Aorta (tissue), 5 donors: ENCODE measurements at regions not wholly inside any gene's neighbourhood (a gene's known extent, or its start where the extent isn't known, plus 50 kb on each side); places are given as distances from the start of the nearest gene placed in this dataset.

Experiments
- ATAC-seq: fragments of 200-7000 bp; cut with Tn5 transposase; one replicate; pipeline ENCODE4 v1.9.1; 2022; ENCODE audit warnings: moderate library complexity; ENCODE audit not compliant: low FRiP score
- DNase-seq, 2 donors: peaks; one replicate each; pipeline ENCODE4 v3.0.0-alpha.2; 2020
- H3K27ac ChIP-seq, 2 donors: one replicate each; pipeline ENCODE4 v1.5.1; 2013; ENCODE audit warnings: low read length in 2 of 2, mild to moderate bottlenecking in 2 of 2, moderate library complexity in 2 of 2, control low read depth in 1 of 2, inconsistent platforms in 1 of 2, low read depth in 1 of 2
- H3K27me3 ChIP-seq, 2 donors: one replicate each; pipeline ENCODE4 v1.6.1; 2013; ENCODE audit warnings: control low read depth in 1 of 2, low read length in 1 of 2, mild to moderate bottlenecking in 1 of 2, moderate library complexity in 1 of 2; ENCODE audit not compliant: insufficient read depth in 2 of 2, control insufficient read depth in 1 of 2
- H3K36me3 ChIP-seq, 2 donors: one replicate each; pipeline ENCODE4 v1.6.1; 2013; ENCODE audit warnings: control low read depth in 1 of 2, low read length in 1 of 2, mild to moderate bottlenecking in 1 of 2; ENCODE audit not compliant: insufficient read depth in 2 of 2, control insufficient read depth in 1 of 2
- H3K4me1 ChIP-seq, 2 donors: one replicate each; pipeline ENCODE4 v1.6.1; 2013; ENCODE audit warnings: low read length in 2 of 2, control low read depth in 1 of 2, mild to moderate bottlenecking in 1 of 2, moderate library complexity in 1 of 2; ENCODE audit not compliant: insufficient read depth in 2 of 2, control insufficient read depth in 1 of 2
- H3K4me3 ChIP-seq, 2 donors: one replicate each; pipeline ENCODE4 v1.5.1; 2013; ENCODE audit warnings: low read length in 2 of 2, control low read depth in 1 of 2, mild to moderate bottlenecking in 1 of 2
- H3K9me3 ChIP-seq: one replicate; pipeline ENCODE4 v1.6.1; 2013; ENCODE audit warnings: mild to moderate bottlenecking, low read length; ENCODE audit not compliant: control insufficient read depth
- WGBS, 2 donors: extraction: QIAGEN DNeasy Blood & Tissue Kit; methylation state at CpG; one replicate each; pipeline ENCODE4 v1.1.7; 2013; 5-methylcytosine and 5-hydroxymethylcytosine counted together
- intact Hi-C, 2 donors: fragments of 100-400 bp; cut with DNase I; formaldehyde crosslinking; loops; one replicate each; pipeline versions ENCODE4 v1.14.2 to v1.15.0; 2022
- donor health status: healthy with polysubstance abuse.
- donor health status: Bipolar disorder and iron deficiency.
- donor health status: DM: no; HTN: no; CAD: no.
- donor health status: DM: no; HTN: no; CAD: no.
- donor health status: DM: yes; HTN: yes; CAD: no.

DNA sequence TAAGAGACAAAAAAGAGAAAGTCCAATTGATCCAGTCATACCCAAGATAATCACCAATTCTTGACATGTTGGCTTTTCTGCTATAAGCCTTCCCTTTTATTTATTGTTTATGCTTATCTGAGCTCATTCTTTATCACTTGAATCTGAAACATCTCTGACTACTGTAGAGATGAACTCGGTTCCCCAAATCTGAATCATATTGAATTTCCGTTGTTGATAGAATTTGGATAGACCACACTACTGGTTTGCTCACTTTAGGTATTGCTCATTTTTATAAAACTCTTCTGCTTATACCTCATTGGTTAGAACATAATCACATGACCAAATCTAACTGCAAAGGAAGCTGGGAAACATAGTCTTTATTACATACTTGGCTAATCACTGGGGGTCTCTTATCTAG, 236.9 kb downstream of the TRIB2 start:
- intact Hi-C loops: no loop called here
- ATAC-seq: no peak
- WGBS, 2 donors: 97 to 98% methylated on average over 2 of the region's 2 CpGs

DNA sequence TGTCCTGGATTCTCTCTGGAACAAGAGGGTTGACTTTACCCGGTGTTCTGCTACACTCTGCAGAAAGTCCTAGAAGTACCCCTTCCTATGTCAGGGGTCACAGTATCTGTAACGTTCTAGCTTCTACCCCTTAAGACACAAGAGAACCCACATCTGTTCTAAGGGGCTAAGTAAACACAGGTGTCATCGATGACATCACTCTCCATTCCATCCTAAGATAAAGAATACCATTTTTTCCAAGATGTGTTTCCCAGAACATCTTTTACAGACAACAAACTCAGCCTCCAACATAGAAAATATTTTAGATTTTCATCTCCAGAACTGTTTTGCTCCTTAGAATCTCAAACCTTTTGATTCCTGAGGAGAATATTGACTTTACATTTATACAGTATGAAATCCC, 239.1 kb downstream of the TRIB2 start:
- H3K4me1 ChIP-seq: no peaks in the 10 kb centered on the region
- intact Hi-C loops: no loop called here
- DNase-seq: no peak
- 60 to 65% methylated on average over 3 of the region's 3 CpGs for WGBS, 2 donors
- no peak for ATAC-seq
- H3K9me3 ChIP-seq: no peaks in the 10 kb centered on the region
- H3K27ac ChIP-seq: no peak overlapping the region
- no peaks in the 10 kb centered on the region for H3K36me3 ChIP-seq
- H3K27me3 ChIP-seq: no peaks in the 10 kb centered on the region
- no peak overlapping the region for H3K4me3 ChIP-seq

More for the DNA sequence above, 236.9 kb downstream of the TRIB2 start:
- no peak for DNase-seq
- Histone ChIP-seq H3K27me3 (no peaks in the 10 kb centered on the region), H3K9me3 (no peaks in the 10 kb centered on the region), H3K4me1 (no peaks in the 10 kb centered on the region), H3K4me3 (no peak overlapping the region), H3K27ac (no peak overlapping the region), H3K36me3 (no peaks in the 10 kb centered on the region)

DNA sequence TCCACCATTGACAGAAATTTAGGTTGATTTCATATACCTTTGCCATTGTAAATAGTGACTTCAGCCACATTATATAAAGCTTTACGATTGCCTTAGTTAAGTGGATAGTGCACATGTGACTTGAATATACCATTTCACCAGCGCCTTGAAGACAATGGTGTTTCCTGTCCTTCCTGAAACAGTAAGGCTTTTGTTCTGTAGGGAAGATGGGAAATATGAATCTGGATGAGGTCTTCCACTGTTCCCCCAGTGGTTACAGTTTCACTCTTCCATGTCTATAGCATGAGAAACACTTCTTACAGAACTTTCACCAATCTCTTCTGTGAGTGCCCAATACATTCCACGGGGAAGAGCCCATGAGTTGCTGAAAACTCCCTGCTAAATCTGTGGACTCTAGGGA, 240.5 kb downstream of the TRIB2 start:
- 81 to 90% methylated on average over 3 of the region's 3 CpGs for WGBS, 2 donors

GRCh38 chr2:12959935-12960334, 243.2 kb downstream of the TRIB2 start:
- H3K27ac ChIP-seq: no peak overlapping the region
- intact Hi-C loops: no loop called here
- no peaks in the 10 kb centered on the region for H3K36me3 ChIP-seq
- no peaks in the 10 kb centered on the region for H3K4me1 ChIP-seq
- no peaks in the 10 kb centered on the region for H3K9me3 ChIP-seq
- no peak overlapping the region for H3K4me3 ChIP-seq
- no peaks in the 10 kb centered on the region for H3K27me3 ChIP-seq
- DNase-seq: no peak
- no peak for ATAC-seq
- WGBS, 2 donors: 90 to 91% methylated on average over 2 of the region's 2 CpGs

More for the DNA sequence above, 240.5 kb downstream of the TRIB2 start:
- H3K27ac ChIP-seq: no peak overlapping the region
- H3K4me3 ChIP-seq: no peak overlapping the region
- ATAC-seq (no peak), DNase-seq (no peak)
- no peaks in the 10 kb centered on the region for H3K36me3 ChIP-seq
- H3K27me3 ChIP-seq: no peaks in the 10 kb centered on the region
- intact Hi-C loops: no loop called here
- H3K9me3 ChIP-seq: no peaks in the 10 kb centered on the region
- H3K4me1 ChIP-seq: no peaks in the 10 kb centered on the region

GRCh38 chr2:12960671-12961070, 243.9 kb downstream of the TRIB2 start:
- Histone ChIP-seq H3K4me1 (no peaks in the 10 kb centered on the region), H3K27ac (no peak overlapping the region), H3K9me3 (no peaks in the 10 kb centered on the region), H3K4me3 (no peak overlapping the region), H3K36me3 (no peaks in the 10 kb centered on the region), H3K27me3 (no peaks in the 10 kb centered on the region)
- no peak for ATAC-seq
- no peak for DNase-seq
- WGBS, 2 donors: 98 to 100% methylated on average over 1 of the region's 1 CpG
- intact Hi-C loops: no loop called here

GRCh38 chr2:12964904-12965539, 248.3 kb downstream of the TRIB2 start:
- no peak overlapping the region for H3K27ac ChIP-seq
- ATAC-seq (no peak), DNase-seq (no peak)
- no peaks in the 10 kb centered on the region for H3K27me3 ChIP-seq
- WGBS, 2 donors: 86 to 92% methylated on average over 5 of the region's 5 CpGs
- no peaks in the 10 kb centered on the region for H3K4me1 ChIP-seq
- H3K4me3 ChIP-seq: no peak overlapping the region
- no peaks in the 10 kb centered on the region for H3K9me3 ChIP-seq
- intact Hi-C loops: no loop called here
- no peaks in the 10 kb centered on the region for H3K36me3 ChIP-seq

- DNase-seq (no peak), ATAC-seq (no peak)
- H3K27me3 ChIP-seq: no peaks in the 10 kb centered on the region
- H3K4me3 ChIP-seq: no peak overlapping the region
- intact Hi-C loops: no loop called here
- no peaks in the 10 kb centered on the region for H3K4me1 ChIP-seq
- no peaks in the 10 kb centered on the region for H3K36me3 ChIP-seq
- H3K27ac ChIP-seq: no peak overlapping the region
- no peaks in the 10 kb centered on the region for H3K9me3 ChIP-seq
Observed at GRCh38 chr2:12965540-12966269, 249.0 kb downstream of the TRIB2 start.

DNA sequence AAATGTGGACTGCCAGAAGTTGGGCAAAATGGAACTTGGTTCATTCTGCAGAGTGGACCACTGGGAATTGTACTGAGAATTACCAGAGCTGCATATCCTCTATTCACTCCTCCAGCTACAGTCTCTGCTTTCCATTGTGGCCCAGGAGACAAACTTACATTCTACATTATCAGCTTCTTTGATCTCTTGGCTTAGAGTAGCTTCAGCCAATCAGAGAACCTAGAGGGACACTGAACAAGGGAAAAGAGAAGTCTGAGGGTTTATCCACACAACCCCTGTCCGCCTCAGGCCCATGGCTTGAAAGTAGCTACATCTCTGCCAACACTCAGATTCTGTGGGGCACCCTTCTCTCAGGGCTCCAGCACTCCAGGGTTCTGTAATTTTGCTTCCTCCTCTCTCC, 251.1 kb downstream of the TRIB2 start:
- intact Hi-C loops: no loop called here
- H3K36me3 ChIP-seq: no peaks in the 10 kb centered on the region
- H3K27ac ChIP-seq: no peak overlapping the region
- 77 to 95% methylated on average over 1 of the region's 1 CpG for WGBS, 2 donors
- H3K4me3 ChIP-seq: no peak overlapping the region
- H3K27me3 ChIP-seq: no peaks in the 10 kb centered on the region
- no peak for ATAC-seq
- DNase-seq: no peak
- H3K4me1 ChIP-seq: no peaks in the 10 kb centered on the region
- no peaks in the 10 kb centered on the region for H3K9me3 ChIP-seq

DNA sequence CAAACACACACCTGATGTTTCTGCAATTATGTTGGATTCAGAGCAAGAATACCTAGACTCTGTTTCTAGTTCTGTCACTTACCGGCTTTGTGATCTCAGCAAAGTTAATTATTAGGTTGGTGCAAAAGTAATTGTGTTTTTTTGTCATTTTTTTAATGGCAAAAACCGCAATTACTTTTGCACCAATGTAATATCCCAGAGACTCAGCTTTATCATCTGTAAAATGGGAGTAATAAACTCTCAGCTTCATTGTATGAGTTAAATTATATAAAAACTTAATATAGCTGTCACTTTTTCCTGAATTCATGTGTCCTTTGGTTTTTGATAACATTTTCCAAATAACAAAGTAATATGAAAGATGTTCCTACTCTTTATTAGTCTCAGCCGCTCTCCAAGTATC, 251.7 kb downstream of the TRIB2 start:
- H3K27ac ChIP-seq: no peak overlapping the region
- H3K4me1 ChIP-seq: no peaks in the 10 kb centered on the region
- H3K36me3 ChIP-seq: no peaks in the 10 kb centered on the region
- intact Hi-C loops: no loop called here
- DNase-seq (no peak), ATAC-seq (no peak)
- H3K9me3 ChIP-seq: no peaks in the 10 kb centered on the region
- WGBS, 2 donors: 94 to 96% methylated on average over 3 of the region's 3 CpGs
- no peak overlapping the region for H3K4me3 ChIP-seq
- H3K27me3 ChIP-seq: no peaks in the 10 kb centered on the region
